ENCODE measurements at regions not wholly inside any gene's neighbourhood (a gene's known extent, or its start where the extent isn't known, plus 50 kb on each side); places are given as distances from the start of the nearest gene placed in this dataset.

DNA sequence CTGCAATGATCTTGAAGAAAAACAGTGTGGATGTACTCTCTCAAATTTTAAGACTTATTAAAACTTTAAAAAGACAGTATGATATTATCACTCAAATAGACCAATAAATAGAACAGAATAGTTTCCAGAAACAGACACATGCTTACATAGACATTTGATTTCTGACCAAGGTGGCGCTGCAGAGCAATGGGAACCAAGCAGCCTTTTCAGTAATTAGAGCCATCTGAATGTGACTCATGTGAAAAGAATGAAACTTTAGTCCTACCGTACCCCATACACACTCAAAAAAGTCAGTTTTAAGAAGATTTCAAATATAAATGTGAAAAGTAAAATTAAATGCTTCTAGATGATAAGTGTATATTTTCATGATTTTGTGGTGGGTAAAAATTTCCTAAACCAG, 74.2 kb upstream of the MS4A8 start:
- no peaks in the 10 kb centered on the region for H3K36me3 ChIP-seq (ENCODE audit: control insufficient read depth, insufficient read depth, low read length)
- no peaks in the 10 kb centered on the region for H3K27me3 ChIP-seq (replicated peaks; ENCODE audit: control insufficient read depth, insufficient read depth, low read length)
- TF ChIP-seq, protein P1, sequence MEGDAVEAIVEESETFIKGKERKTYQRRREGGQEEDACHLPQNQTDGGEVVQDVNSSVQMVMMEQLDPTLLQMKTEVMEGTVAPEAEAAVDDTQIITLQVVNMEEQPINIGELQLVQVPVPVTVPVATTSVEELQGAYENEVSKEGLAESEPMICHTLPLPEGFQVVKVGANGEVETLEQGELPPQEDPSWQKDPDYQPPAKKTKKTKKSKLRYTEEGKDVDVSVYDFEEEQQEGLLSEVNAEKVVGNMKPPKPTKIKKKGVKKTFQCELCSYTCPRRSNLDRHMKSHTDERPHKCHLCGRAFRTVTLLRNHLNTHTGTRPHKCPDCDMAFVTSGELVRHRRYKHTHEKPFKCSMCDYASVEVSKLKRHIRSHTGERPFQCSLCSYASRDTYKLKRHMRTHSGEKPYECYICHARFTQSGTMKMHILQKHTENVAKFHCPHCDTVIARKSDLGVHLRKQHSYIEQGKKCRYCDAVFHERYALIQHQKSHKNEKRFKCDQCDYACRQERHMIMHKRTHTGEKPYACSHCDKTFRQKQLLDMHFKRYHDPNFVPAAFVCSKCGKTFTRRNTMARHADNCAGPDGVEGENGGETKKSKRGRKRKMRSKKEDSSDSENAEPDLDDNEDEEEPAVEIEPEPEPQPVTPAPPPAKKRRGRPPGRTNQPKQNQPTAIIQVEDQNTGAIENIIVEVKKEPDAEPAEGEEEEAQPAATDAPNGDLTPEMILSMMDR (IDR thresholded peaks at IDR 0.05; ENCODE audit: insufficient read depth, low read length, poor library complexity, severe bottlenecking), result peak; percentile 38
- no peak overlapping the region for H3K4me3 ChIP-seq (replicated peaks; ENCODE audit: low read depth, low read length)
- DNase-seq (ENCODE audit: extremely low read depth, insufficient read length), result no peak

GRCh38 chr11:60629399-60629798, 70.0 kb upstream of the MS4A8 start:
- Histone ChIP-seq H3K27me3 (replicated peaks; ENCODE audit: control insufficient read depth, insufficient read depth, low read length) (no peaks in the 10 kb centered on the region), H3K4me3 (replicated peaks; ENCODE audit: low read depth, low read length) (no peak overlapping the region), H3K36me3 (ENCODE audit: control insufficient read depth, insufficient read depth, low read length) (no peaks in the 10 kb centered on the region)
- TF ChIP-seq, protein P1 (IDR thresholded peaks at IDR 0.05; ENCODE audit: insufficient read depth, low read length, poor library complexity, severe bottlenecking), result no peak
- no peak for DNase-seq (ENCODE audit: extremely low read depth, insufficient read length)

- Histone ChIP-seq H3K36me3 (ENCODE audit: control insufficient read depth, insufficient read depth, low read length) (no peaks in the 10 kb centered on the region), H3K27me3 (replicated peaks; ENCODE audit: control insufficient read depth, insufficient read depth, low read length) (no peaks in the 10 kb centered on the region), H3K4me3 (replicated peaks; ENCODE audit: low read depth, low read length) (no peak overlapping the region)
- no peak for DNase-seq (ENCODE audit: extremely low read depth, insufficient read length)
- TF ChIP-seq, protein P1 (IDR thresholded peaks at IDR 0.05; ENCODE audit: insufficient read depth, low read length, poor library complexity, severe bottlenecking), result no peak
Observed at GRCh38 chr11:60631944-60632343, 67.5 kb upstream of the MS4A8 start.

GRCh38 chr11:60633645-60634044, 65.8 kb upstream of the MS4A8 start:
- peak; percentile 30 for DNase-seq (ENCODE audit: extremely low read depth, insufficient read length)
- TF ChIP-seq, protein P1 (IDR thresholded peaks at IDR 0.05; ENCODE audit: insufficient read depth, low read length, poor library complexity, severe bottlenecking), result no peak
- Histone ChIP-seq H3K4me3 (replicated peaks; ENCODE audit: low read depth, low read length) (no peak overlapping the region), H3K36me3 (ENCODE audit: control insufficient read depth, insufficient read depth, low read length) (no peaks in the 10 kb centered on the region), H3K27me3 (replicated peaks; ENCODE audit: control insufficient read depth, insufficient read depth, low read length) (no peaks in the 10 kb centered on the region)

DNA sequence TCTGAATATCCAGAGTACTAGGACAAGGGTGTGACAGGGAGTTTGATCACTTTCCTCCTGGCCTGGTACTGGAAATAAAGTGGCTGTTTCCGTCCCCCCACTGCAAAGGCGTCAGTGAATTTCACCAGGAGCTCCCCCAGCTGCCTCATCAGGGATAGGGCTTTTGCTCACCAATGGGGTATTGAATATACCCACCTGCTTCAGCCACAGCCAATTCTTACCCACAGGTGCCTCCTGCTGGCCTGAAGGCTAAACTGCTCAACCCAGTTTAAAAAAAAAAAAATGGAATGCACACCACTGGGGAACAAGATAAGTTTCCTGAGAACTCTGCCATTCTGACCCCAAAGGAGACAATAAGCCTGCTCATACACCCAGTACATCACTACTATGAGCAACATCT, 65.3 kb upstream of the MS4A8 start:
- no peak overlapping the region for H3K4me3 ChIP-seq (replicated peaks; ENCODE audit: low read depth, low read length)
- TF ChIP-seq, protein P1 (IDR thresholded peaks at IDR 0.05; ENCODE audit: insufficient read depth, low read length, poor library complexity, severe bottlenecking), result peak; percentile 81
- no peaks in the 10 kb centered on the region for H3K27me3 ChIP-seq (replicated peaks; ENCODE audit: control insufficient read depth, insufficient read depth, low read length)
- peak; percentile 34 for DNase-seq (ENCODE audit: extremely low read depth, insufficient read length)
- no peaks in the 10 kb centered on the region for H3K36me3 ChIP-seq (ENCODE audit: control insufficient read depth, insufficient read depth, low read length)

- Histone ChIP-seq H3K4me3 (replicated peaks; ENCODE audit: low read depth, low read length) (no peak overlapping the region), H3K27me3 (replicated peaks; ENCODE audit: control insufficient read depth, insufficient read depth, low read length) (no peaks in the 10 kb centered on the region; the same call in 1 of the 2 replicates), H3K36me3 (ENCODE audit: control insufficient read depth, insufficient read depth, low read length) (no peaks in the 10 kb centered on the region)
- TF ChIP-seq, protein P1 (IDR thresholded peaks at IDR 0.05; ENCODE audit: insufficient read depth, low read length, poor library complexity, severe bottlenecking), result no peak
- DNase-seq (ENCODE audit: extremely low read depth, insufficient read length), result no peak
Observed at GRCh38 chr11:60641940-60642339, 57.5 kb upstream of the MS4A8 start.
